ENCODE measurements at regions not wholly inside any gene's neighbourhood (a gene's known extent, or its start where the extent isn't known, plus 50 kb on each side); places are given as distances from the start of the nearest gene placed in this dataset.

DNA sequence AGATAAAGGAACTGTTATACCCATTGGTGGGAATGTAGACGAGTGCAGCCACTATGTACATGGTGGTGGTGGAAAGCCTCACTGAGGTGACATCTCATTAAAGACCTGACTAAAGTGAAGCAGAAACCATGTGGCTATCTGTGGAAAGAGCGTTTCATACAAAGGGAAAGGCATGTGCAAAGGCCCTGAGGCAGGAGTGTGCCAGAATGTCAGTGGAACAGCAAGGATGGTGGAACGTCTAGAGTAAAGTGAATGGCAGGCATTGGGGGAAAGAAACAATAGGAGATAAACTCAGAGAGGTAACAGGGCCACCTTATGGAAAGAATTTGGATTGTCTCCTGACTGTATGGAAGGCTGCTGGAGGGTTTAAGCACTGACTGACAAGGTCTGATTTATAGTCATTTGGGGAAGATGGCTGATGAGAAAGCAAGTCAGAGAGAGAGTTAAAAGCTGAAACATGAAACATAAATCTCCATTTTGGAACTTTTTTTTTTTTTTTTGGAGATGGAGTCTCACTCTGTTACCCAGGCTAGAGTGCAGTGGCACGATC lies 245.7 kb downstream of the STK31 start:
- FAIRE-seq (no peak), DNase-seq (ENCODE audit: insufficient read length, low spot score) (no peak)
- no peak for TF ChIP-seq POLR2A (IDR thresholded peaks at IDR 0.05; ENCODE audit: low read depth, low read length)

DNA sequence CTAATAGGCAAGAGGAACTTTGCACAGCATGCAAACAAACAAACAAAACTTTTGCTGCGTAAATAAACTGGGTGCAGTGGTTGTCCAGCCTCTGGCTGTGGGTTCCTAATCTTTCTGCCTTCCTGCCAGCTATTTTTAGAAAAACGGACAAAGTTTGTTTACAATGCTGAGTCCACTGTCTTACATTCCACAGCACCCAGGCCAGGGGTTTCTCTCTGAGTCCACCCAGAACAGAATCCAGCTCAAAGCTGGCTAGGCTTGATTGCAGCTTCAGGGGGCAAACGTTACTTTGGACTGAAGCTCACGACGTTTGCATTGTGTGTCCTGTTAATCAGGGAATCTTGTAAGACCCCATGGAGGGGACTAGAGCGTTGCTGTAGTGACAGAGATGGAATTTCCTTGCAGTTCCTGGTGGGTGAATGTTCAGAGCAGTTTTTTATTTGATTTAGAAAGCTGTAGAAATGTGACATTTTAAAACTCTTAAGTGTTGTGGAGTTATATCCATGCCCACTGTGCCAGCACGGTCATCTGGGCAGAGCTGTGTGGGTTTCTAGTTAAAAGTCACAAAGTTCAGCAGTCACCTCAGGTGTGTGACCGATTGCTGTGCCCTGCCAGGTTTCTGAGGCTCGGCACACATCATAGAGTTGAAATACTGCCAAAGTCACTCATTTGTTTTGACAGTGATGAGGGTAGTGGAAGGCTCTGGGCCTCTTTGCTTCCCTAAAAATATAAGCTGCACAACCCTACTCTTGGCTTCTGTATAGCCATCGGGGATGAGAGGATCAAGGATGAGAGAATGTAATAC lies 247.0 kb downstream of the STK31 start:
- no peak for FAIRE-seq
- no peak for DNase-seq (ENCODE audit: insufficient read length, low spot score)
- TF ChIP-seq POLR2A (IDR thresholded peaks at IDR 0.05; ENCODE audit: low read depth, low read length): no peak

- no peak for TF ChIP-seq POLR2A (IDR thresholded peaks at IDR 0.05; ENCODE audit: low read depth, low read length)
- FAIRE-seq (no peak), DNase-seq (ENCODE audit: insufficient read length, low spot score) (no peak)
These were observed 249.8 kb downstream of the STK31 start for GRCh38 chr7:23959821-23960220.

DNA sequence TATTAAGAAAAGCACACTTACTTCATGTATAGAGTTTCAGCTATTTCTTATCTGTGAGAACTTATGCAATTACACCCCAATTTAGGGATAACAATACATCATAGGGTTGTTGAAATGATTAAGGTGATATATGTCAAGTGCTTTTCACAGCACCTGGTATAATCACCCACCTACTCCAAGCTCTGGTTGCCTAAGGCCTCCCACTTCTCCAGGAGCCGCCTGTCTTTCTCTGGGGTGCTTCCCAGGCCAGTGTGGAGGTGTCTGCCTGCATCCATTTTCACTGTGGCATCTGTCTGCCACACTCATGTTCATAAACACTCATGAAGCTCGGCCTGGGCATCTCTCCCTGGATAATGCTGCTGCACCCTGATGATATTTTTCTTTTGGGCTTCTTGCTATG lies 250.3 kb downstream of the STK31 start:
- no peak for FAIRE-seq
- TF ChIP-seq POLR2A (IDR thresholded peaks at IDR 0.05; ENCODE audit: low read depth, low read length): no peak
- DNase-seq (ENCODE audit: insufficient read length, low spot score): no peak

DNA sequence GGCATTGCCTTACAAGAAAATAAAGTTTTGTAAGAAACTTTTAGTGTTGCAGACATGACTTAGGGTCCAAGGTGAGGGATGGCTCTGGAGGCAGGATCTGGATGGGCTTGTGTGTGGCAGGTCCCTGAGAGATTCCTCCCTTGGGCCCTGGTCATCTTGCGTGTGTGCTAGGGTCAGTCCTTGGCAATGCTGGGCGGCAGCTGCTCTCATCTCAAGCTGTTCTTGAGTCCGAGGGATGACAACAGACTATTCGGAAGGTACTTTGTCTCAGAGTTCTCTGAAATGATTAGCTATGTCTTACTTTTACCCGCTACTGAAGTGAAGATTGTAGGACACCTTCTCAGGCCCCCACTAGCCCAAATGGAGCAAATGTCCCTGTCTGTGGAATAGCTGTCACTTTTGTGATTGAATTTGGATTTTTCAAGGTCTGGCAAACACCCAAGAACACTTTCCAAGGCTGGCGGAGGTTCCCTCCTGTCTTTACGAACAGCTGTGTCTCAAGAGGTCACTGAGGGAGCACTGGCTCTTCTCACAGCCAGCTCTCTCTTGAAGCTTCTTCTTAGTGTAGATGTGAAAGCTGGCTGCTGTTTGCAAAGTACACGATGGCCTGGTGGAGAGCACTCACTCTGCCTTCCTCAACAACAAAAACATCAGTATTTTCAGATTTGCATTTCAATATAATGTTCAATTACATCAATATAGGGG lies 253.6 kb downstream of the STK31 start:
- no peak for TF ChIP-seq POLR2A (IDR thresholded peaks at IDR 0.05; ENCODE audit: low read depth, low read length)
- no peak for FAIRE-seq
- no peak for DNase-seq (ENCODE audit: insufficient read length, low spot score)

- no peak for TF ChIP-seq POLR2A (IDR thresholded peaks at IDR 0.05; ENCODE audit: low read depth, low read length)
- DNase-seq (ENCODE audit: insufficient read length, low spot score) (no peak), FAIRE-seq (no peak)
These were observed 254.7 kb downstream of the STK31 start for GRCh38 chr7:23964715-23965114.

DNA sequence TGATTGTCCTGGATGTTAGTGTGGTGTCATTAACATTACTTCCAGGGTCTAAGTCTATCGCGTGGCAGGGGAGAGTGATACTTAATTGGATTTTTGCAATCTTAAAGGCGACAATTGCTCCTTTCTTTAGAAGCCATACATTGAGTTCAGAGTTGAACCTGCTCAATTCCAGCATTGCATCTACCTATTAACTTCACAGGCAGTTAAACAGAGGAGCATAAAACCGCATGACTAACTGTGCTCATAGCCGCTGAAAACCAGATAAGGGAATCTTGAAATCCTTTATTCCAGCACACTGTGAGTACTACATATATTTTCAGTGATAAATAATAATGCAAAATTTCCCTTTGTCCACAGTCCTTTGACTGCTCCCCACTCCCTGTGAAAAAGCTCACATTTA lies 255.3 kb downstream of the STK31 start:
- FAIRE-seq (no peak), DNase-seq (ENCODE audit: insufficient read length, low spot score) (no peak)
- TF ChIP-seq POLR2A (IDR thresholded peaks at IDR 0.05; ENCODE audit: low read depth, low read length): no peak

DNA sequence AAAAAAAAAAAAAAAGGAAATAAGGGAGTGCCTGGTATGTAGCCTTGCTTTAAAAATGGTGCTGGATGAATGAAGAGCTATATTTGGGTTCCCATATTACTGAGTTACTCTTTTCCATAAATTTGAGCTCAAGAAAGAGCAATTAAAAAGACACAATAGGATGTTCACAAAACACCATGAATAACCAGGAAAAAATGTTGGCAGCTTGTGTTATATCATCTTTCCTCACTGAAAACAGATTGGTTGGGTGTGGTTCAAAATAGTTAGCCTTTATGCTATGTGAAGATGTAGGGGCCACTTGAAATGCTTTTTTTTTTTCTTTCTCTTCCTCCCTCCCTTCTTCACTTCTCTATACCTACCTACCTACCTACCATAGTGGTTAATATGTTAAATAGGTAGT lies 256.9 kb downstream of the STK31 start:
- DNase-seq (ENCODE audit: insufficient read length, low spot score) (no peak), FAIRE-seq (no peak)
- no peak for TF ChIP-seq POLR2A (IDR thresholded peaks at IDR 0.05; ENCODE audit: low read depth, low read length)

DNA sequence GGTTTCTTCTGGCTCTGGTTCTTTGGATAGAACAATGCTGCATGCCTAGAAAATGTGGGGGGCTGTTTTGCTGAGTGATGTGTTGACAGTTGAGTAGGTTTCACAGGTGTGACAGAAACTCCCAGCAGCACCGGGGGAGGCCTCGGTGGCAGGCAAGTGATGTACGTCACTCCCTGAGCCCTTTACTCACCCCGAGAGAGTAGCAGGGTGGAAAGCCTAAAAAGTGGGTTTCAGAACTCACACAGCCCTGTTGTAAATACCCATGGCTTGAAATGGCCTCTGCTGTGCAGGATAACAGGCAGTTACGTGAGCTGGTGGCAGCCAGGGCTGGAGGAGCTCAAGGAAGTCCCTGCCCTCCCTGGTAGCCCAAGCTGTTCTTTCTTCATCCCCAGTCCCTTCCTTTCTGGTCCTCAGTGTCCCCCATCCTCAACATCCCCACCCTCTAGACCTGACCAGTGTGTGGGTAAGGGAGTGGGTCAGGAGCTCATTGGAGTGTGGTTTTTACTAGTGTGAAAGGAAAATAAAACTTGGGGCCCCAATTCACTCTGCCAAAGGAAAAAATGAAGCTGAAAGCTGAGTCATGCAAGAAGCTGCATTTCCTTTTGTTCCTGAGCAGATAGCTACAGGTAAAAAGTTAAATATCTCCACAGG lies 258.1 kb downstream of the STK31 start:
- FAIRE-seq (no peak), DNase-seq (ENCODE audit: insufficient read length, low spot score) (no peak)
- no peak for TF ChIP-seq POLR2A (IDR thresholded peaks at IDR 0.05; ENCODE audit: low read depth, low read length)

GRCh38 chr7:23968791-23969190 lies 258.8 kb downstream of the STK31 start:
- no peak for FAIRE-seq
- DNase-seq (ENCODE audit: insufficient read length, low spot score): no peak
- TF ChIP-seq POLR2A (IDR thresholded peaks at IDR 0.05; ENCODE audit: low read depth, low read length): no peak

DNA sequence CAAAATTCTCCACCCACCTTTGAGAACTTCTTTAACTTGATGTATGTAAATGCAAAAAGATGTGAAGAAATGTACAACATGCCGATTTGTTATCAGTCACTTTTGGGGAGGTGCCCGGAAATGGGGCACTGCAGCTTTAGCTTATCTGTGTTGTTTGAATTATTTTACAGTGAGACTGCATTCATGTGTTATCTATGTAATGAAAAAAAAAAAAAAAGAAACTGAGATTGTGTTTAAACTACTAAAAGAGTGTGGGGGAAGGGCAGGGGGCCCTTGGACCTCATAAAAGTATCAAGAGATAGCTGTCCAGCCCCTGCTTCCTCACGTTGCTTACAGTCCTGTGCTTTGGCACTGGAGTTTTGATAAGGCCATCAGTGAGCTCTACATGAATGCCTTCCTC lies 259.4 kb downstream of the STK31 start:
- no peak for DNase-seq (ENCODE audit: insufficient read length, low spot score)
- FAIRE-seq: no peak
- no peak for TF ChIP-seq POLR2A (IDR thresholded peaks at IDR 0.05; ENCODE audit: low read depth, low read length)

GRCh38 chr7:23970193-23970592 lies 260.2 kb downstream of the STK31 start:
- FAIRE-seq (no peak), DNase-seq (ENCODE audit: insufficient read length, low spot score) (no peak)
- no peak for TF ChIP-seq POLR2A (IDR thresholded peaks at IDR 0.05; ENCODE audit: low read depth, low read length)

GRCh38 chr7:23971031-23971430 lies 261.0 kb downstream of the STK31 start:
- TF ChIP-seq POLR2A (IDR thresholded peaks at IDR 0.05; ENCODE audit: low read depth, low read length): no peak
- no peak for DNase-seq (ENCODE audit: insufficient read length, low spot score)
- no peak for FAIRE-seq

DNA sequence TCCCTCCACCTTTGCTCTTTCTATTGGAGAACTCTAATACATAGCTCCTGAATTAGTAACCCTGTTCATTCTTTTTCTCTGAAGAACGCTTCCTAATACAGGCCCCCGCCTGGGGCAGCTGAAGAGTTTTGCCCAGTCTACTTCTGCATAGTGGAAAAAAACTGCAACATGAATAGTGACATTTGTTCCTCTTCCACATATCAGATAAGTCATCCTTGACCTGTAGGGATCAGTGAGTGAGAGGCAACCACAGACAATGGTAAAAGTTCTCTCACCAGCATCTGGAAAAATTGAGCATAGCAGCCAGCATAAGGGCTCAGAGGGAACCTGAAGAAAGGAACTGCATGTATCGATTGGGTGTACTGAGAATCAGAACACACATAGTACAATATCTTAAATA lies 262.0 kb downstream of the STK31 start:
- FAIRE-seq (no peak), DNase-seq (ENCODE audit: insufficient read length, low spot score) (no peak)
- no peak for TF ChIP-seq POLR2A (IDR thresholded peaks at IDR 0.05; ENCODE audit: low read depth, low read length)

Measured in H54 (cell line).